Activated CD4-positive, alpha-beta T cell treated with anti-CD3 and anti-CD28 coated beads, Interleukin-2, amount 10 ng/mL, durations not matched to agents 24 days and 14 days (primary cell): ENCODE measurements at regions not wholly inside any gene's neighbourhood (a gene's known extent, or its start where the extent isn't known, plus 50 kb on each side); places are given as distances from the start of the nearest gene placed in this dataset.

Experiments used
- DNase-seq: peaks from one replicate; pipeline ENCODE4 v3.0.0; 2022
- H3K27ac Mint-ChIP-seq: one replicate; pipeline ENCODE4 v1.8.0; 2022; ENCODE audit warnings: mild to moderate bottlenecking, mixed read lengths
- H3K27me3 Mint-ChIP-seq: one replicate; pipeline ENCODE4 v1.8.0; 2022; ENCODE audit warnings: mixed read lengths
- H3K36me3 Mint-ChIP-seq: one replicate; pipeline ENCODE4 v1.8.0; 2022; ENCODE audit warnings: low read depth, mild to moderate bottlenecking, mixed read lengths
- H3K4me1 Mint-ChIP-seq: one replicate; pipeline ENCODE4 v1.8.0; 2021; ENCODE audit warnings: mixed read lengths
- H3K4me3 Mint-ChIP-seq: one replicate; pipeline ENCODE4 v1.8.0; 2022; ENCODE audit warnings: mild to moderate bottlenecking, moderate library complexity, mixed read lengths
- H3K9me3 Mint-ChIP-seq: one replicate; pipeline ENCODE4 v1.8.0; 2021; ENCODE audit warnings: mixed read lengths
- intact Hi-C: fragments of 100-400 bp; cut with micrococcal nuclease; formaldehyde crosslinking; loops from one replicate; pipeline ENCODE4 v1.15.1; 2023

DNA sequence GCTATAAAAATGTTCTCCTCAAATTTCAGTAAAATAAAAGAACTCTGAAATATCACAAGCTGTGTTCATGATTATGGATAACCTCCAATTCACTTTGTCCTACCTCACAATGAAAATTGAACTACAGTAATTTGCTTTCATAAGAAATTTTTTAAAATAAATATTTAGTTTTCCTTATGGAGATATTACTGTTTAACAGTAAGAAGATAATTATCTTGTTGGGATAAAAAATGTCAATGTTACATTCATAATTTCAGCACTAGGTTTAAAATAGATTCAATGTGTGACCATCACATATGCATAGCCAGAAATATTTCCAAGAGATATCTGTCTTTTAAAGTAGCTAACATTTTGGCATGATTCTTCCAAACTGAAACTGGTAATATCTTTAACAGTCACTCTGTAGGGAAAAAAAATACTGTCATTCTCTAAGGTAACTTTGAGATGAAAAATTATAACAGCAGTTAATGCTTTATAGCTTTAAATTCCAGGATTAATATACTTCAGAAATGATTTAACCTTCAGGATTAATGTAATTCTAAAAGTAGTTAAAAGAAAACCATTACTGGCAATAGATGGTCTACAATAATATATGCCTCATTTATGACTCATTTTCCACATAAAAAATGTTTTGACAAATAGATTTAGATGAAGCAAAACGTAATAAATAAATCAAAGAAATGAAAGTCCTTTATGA, 91.3 kb downstream of the SPRY2 start:
- intact Hi-C loops: no loop called here
- Mint-ChIP-seq H3K4me1 (no peaks in the 10 kb centered on the region), H3K9me3 (no peaks in the 10 kb centered on the region), H3K27me3 (no peaks in the 10 kb centered on the region), H3K4me3 (no peak overlapping the region), H3K27ac (no peak overlapping the region), H3K36me3 (no peaks in the 10 kb centered on the region)
- DNase-seq: no peak

- Mint-ChIP-seq H3K4me1 (no peaks in the 10 kb centered on the region), H3K27me3 (no peaks in the 10 kb centered on the region), H3K27ac (no peak overlapping the region), H3K36me3 (no peaks in the 10 kb centered on the region), H3K4me3 (no peak overlapping the region), H3K9me3 (no peaks in the 10 kb centered on the region)
- intact Hi-C loops: no loop called here
- no peak for DNase-seq
Observed at GRCh38 chr13:80245162-80245733, 95.7 kb downstream of the SPRY2 start.

- DNase-seq: no peak
- Mint-ChIP-seq H3K4me1 (no peaks in the 10 kb centered on the region), H3K4me3 (no peak overlapping the region), H3K36me3 (no peaks in the 10 kb centered on the region), H3K27ac (no peak overlapping the region), H3K27me3 (no peaks in the 10 kb centered on the region), H3K9me3 (no peaks in the 10 kb centered on the region)
- intact Hi-C loops: no loop called here
Observed at GRCh38 chr13:80244574-80244973, 96.4 kb downstream of the SPRY2 start.

DNA sequence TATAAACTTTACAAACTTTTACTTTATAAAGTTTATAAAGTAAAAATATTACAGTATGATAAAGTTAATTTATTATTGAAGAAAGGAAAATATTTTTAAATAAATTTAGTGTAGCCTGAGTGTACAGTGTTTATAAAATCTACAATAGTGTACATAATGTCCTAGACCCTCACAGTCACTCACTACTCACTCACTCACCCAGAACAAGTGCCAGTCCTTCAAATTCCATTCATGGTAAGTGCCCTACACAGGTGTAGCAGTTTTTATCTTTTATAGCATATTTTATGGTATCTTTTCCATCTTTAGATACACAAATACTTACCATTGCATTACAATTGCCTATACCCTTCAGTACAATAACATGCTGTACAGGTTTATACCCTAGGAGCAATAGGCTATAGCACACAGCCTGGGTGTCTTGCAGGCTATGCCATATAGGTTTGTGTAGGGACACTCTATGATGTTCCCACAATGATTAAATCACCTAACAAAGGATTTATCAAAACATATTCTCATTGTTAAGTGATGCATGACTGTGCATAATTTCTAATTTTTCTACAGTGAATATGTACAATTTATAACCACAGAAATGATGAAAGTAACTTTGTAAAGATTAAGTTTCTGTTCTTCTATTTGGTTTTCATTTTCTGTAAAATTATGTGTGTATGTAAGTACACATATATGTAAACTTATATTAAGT, 98.0 kb downstream of the SPRY2 start:
- H3K4me1 Mint-ChIP-seq: no peaks in the 10 kb centered on the region
- intact Hi-C loops: no loop called here
- no peaks in the 10 kb centered on the region for H3K27me3 Mint-ChIP-seq
- no peaks in the 10 kb centered on the region for H3K36me3 Mint-ChIP-seq
- H3K27ac Mint-ChIP-seq: no peak overlapping the region
- DNase-seq: no peak
- no peak overlapping the region for H3K4me3 Mint-ChIP-seq
- H3K9me3 Mint-ChIP-seq: no peaks in the 10 kb centered on the region

DNA sequence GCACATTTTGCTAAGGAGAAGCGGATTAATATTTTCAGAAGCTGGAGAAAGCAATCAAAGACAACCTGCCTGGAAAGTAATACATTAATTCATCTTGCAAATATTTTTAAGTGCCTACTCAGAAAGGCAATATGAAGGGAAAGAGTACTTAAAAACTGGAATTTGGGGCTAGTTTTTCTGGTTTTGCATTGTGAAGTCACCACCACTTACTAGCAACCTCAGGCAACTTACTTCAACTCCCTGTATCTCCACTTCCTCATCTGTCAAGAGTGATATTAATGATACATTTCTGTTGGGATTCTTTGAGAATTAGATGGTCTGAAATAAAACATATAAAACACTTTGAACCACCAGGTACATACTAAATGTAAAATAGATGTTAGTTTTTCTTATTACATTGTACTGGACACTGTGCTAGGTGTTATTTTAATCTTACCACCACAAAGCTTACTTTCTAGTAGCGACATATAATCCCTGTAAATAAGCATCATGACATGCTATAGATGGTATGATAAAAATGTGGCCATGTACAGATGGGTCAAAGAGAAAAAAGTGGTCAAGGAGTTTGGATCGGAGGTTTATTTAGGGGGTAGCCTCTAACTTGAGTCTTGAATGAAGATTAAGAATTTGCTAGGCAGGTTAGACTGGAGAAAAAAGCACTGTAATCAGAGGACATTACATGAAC, 101.2 kb downstream of the SPRY2 start:
- no peaks in the 10 kb centered on the region for H3K9me3 Mint-ChIP-seq
- H3K4me3 Mint-ChIP-seq: no peak overlapping the region
- H3K27me3 Mint-ChIP-seq: no peaks in the 10 kb centered on the region
- H3K4me1 Mint-ChIP-seq: no peaks in the 10 kb centered on the region
- no peak for DNase-seq
- intact Hi-C loops: no loop called here
- H3K27ac Mint-ChIP-seq: no peak overlapping the region
- no peaks in the 10 kb centered on the region for H3K36me3 Mint-ChIP-seq

DNA sequence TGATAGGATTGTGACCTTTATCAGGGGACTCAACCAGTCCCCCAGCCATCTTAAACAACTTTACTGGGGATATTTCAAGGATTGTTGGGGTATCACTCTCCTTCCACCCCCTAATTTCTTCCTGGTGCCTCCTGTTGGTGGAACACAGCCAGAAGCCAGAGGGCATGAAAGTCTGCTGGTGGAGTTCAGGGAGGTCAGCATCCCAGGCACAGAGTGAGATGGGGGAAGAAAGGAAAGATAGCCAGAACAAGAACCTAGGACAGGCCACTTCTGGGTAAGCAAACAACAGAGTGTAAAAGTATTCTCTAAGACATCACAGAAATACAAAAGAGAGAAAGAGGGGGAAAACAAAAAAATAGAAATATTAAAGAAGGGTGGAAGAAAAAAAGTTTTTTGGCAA, 101.8 kb downstream of the SPRY2 start:
- no peaks in the 10 kb centered on the region for H3K36me3 Mint-ChIP-seq

DNA sequence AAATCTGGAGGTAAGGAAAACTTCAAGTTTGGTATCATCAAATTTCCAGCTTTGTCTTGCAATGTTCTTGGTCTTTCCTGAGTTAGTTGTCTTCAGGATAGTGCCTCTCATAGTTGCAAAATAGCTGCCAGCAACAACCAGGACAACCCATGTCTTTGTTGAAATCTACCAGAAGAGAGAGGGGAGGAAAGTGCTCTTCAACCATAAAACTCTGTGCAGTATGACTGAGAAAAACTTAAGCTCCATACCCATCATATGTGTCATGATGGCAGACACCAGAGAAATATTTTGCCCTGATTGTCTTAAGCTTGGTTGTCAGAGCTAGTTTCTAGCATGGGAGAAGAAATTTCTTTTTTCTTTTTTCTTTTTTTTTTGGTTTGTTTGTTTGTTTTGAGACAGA, 103.3 kb downstream of the SPRY2 start:
- H3K9me3 Mint-ChIP-seq: no peaks in the 10 kb centered on the region
- no peak for DNase-seq
- H3K4me3 Mint-ChIP-seq: no peak overlapping the region
- intact Hi-C loops: no loop called here
- H3K27ac Mint-ChIP-seq: no peak overlapping the region
- H3K4me1 Mint-ChIP-seq: no peaks in the 10 kb centered on the region
- no peaks in the 10 kb centered on the region for H3K36me3 Mint-ChIP-seq
- H3K27me3 Mint-ChIP-seq: no peaks in the 10 kb centered on the region

More for the DNA sequence above, 101.8 kb downstream of the SPRY2 start:
- H3K9me3 Mint-ChIP-seq: no peaks in the 10 kb centered on the region
- no peak for DNase-seq
- no peaks in the 10 kb centered on the region for H3K4me1 Mint-ChIP-seq
- H3K27ac Mint-ChIP-seq: no peak overlapping the region
- H3K27me3 Mint-ChIP-seq: no peaks in the 10 kb centered on the region
- intact Hi-C loops: no loop called here
- no peak overlapping the region for H3K4me3 Mint-ChIP-seq

- H3K27me3 Mint-ChIP-seq: no peaks in the 10 kb centered on the region
- no peak overlapping the region for H3K4me3 Mint-ChIP-seq
- intact Hi-C loops: no loop called here
- H3K9me3 Mint-ChIP-seq: no peaks in the 10 kb centered on the region
- H3K4me1 Mint-ChIP-seq: no peaks in the 10 kb centered on the region
- no peak overlapping the region for H3K27ac Mint-ChIP-seq
- no peaks in the 10 kb centered on the region for H3K36me3 Mint-ChIP-seq
- no peak for DNase-seq
Observed at GRCh38 chr13:80235967-80236302, 105.0 kb downstream of the SPRY2 start.

DNA sequence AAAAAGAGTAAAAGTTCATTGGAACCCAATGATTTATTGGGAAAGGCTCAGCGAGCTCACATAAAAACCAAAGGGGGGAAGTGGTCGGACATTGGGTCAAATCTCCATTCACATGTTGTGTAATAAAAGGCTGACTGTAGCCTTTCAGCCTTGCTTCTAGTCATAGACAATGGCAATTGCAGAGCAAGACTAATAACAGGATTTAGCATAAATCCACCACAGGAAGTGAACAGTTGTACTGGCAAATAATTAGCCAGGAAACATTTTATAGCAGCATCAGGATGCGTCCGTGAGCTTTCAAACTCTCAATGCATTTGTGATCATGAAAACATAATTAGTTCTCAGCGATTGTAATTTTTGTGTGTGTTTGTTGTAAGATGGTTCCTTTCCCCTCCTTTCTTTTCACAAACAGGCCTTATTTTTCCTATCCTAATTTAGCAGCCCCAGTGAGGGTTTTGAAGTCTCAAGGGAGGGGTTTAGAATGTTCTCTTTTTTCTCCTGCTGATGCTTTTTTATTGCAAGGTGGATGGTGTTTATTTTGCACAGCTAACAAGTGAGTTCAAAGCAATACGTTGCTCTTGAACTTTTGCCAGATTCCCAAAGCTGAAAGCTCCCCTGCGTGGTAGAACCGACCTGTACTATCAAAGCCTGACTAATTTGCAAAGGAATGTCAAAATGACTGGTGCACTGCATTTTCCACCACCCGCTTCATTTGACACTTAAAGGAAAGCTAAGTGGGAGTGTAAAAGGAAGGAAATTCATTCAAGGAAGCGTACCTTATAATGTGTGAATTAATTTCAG, 105.6 kb downstream of the SPRY2 start:
- intact Hi-C loops: no loop called here
- H3K4me3 Mint-ChIP-seq: no peak overlapping the region
- H3K9me3 Mint-ChIP-seq: no peaks in the 10 kb centered on the region
- H3K4me1 Mint-ChIP-seq: no peaks in the 10 kb centered on the region
- DNase-seq: no peak
- H3K27me3 Mint-ChIP-seq: no peaks in the 10 kb centered on the region
- no peaks in the 10 kb centered on the region for H3K36me3 Mint-ChIP-seq
- no peak overlapping the region for H3K27ac Mint-ChIP-seq

DNA sequence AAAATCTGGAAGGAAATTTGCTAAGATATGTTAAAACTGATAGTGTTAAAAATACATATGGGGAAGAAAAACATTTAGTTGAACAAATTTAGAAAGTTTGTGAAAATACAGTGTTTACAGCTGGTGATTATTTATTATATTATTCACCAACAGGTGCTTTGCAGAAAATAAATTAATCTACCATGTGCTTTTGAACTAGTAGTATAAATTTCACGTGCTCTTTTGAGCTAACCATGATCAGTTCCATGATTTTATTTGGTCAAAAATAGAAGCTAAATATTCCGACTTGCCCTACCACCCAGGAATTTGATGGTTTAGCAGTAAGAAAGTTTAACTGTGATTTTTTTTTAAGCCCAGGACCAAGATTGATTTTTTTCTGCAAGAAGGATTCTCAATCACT, 113.3 kb downstream of the SPRY2 start:
- Mint-ChIP-seq H3K4me3 (no peak overlapping the region), H3K4me1 (no peaks in the 10 kb centered on the region), H3K9me3 (no peaks in the 10 kb centered on the region), H3K27me3 (no peaks in the 10 kb centered on the region), H3K36me3 (no peaks in the 10 kb centered on the region), H3K27ac (no peak overlapping the region)
- intact Hi-C loops: no loop called here
- no peak for DNase-seq

DNA sequence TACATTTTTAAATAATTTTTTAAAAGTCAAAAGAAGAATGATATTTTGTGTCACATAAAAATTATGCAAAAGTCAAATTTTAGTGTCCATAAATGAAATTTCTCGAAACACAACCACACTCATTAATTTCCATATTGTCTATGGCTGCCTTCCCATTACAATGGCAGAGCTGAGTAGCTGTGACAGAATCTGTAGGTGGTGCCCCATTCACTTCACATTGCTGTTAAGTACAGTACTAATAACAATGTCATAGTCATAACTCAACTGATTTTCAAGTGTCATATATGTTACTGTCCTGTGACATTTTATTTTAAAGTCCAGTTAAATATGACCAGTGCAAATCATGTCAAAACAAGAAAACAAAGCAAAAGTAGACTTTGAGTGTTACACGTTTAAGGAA, 114.3 kb downstream of the SPRY2 start:
- intact Hi-C loops: no loop called here
- no peak overlapping the region for H3K4me3 Mint-ChIP-seq

DNA sequence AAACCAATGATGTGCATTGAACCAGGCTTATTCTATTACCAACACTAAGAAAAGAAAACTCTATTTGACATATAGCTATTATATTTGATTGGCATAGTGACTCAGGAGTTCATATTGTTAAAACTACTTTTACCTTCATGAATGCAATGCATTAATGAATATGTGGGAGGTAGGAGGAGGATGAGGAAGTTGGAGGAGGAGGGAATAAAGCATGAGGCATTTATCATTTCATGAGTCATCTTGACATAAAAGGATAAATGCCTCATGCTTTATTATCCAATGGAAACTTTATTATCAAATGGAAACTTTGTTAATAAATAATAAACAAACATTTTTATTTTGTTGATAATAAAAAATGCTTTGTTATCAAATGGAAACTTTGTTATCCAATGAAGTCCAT, 116.5 kb downstream of the SPRY2 start:
- intact Hi-C loops: no loop called here
- Mint-ChIP-seq H3K27ac (no peak overlapping the region), H3K4me3 (no peak overlapping the region), H3K36me3 (no peaks in the 10 kb centered on the region), H3K4me1 (no peaks in the 10 kb centered on the region), H3K27me3 (no peaks in the 10 kb centered on the region), H3K9me3 (no peaks in the 10 kb centered on the region)
- no peak for DNase-seq

More for the DNA sequence above, 114.3 kb downstream of the SPRY2 start:
- Mint-ChIP-seq H3K36me3 (no peaks in the 10 kb centered on the region), H3K27ac (no peak overlapping the region), H3K9me3 (no peaks in the 10 kb centered on the region), H3K27me3 (no peaks in the 10 kb centered on the region), H3K4me1 (no peaks in the 10 kb centered on the region)
- no peak for DNase-seq

DNA sequence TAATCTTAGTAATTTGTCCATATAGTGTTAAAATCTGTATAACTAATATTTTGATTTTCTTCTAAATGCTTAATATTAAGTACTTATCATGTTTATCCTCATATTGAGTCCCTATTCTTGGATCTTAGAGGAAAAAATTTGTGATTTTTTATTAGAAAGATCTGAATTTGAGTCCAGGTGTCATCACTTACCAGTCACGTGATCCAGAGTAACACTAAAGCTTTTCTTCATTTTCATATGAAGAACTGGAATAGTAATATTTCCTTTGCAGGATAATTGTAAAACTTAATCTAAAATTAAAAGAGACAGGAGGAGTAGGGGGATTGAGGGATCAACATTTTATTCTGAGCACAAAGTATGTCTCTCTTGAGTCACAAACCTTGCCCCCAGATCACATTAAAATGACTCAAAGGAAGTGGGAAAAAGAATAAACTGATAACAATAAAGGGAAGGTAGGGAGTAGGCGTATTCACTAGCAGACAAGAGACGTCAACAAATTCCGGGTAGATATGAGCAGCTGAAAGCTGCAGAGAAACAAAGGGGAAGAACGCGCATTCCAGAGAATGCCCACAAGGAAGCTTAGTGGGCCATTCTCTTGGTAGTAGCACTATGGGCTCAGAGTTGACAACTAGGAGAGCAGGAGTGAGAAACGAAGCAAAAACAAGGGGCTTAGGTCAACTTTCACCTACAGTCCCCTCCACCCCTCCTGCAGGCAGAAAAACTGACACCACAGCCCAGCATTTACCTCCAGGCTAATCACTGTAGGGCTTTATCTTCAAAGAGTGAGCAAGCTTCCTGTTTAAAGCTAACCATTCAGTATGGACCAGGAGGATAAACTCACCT, 123.1 kb downstream of the SPRY2 start:
- Mint-ChIP-seq H3K27me3 (no peaks in the 10 kb centered on the region), H3K4me1 (no peaks in the 10 kb centered on the region), H3K27ac (no peak overlapping the region), H3K4me3 (no peak overlapping the region), H3K9me3 (no peaks in the 10 kb centered on the region), H3K36me3 (no peaks in the 10 kb centered on the region)
- intact Hi-C loops: no loop called here
- DNase-seq: no peak
